IMR-90 (cell line): ENCODE measurements at regions not wholly inside any gene's neighbourhood (a gene's known extent, or its start where the extent isn't known, plus 50 kb on each side); places are given as distances from the start of the nearest gene placed in this dataset.

Source experiments
- CEBPB ChIP-seq: IDR thresholded peaks from 2 replicates; pipeline ENCODE4 v1.6.1; 2012; ENCODE audit warnings: low read depth, low read length, improper control_type of control experiment
- CHD1 ChIP-seq: IDR thresholded peaks from 2 replicates; pipeline ENCODE4 v1.6.1; 2012; ENCODE audit warnings: low read depth, low read length, improper control_type of control experiment
- CTCF ChIP-seq: conservative IDR thresholded peaks from 2 replicates; pipeline ENCODE4 v1.5.1; 2012; ENCODE audit warnings: mild to moderate bottlenecking, low read depth, low read length, improper control_type of control experiment
- MAFK ChIP-seq: IDR thresholded peaks from 2 replicates; pipeline ENCODE4 v1.6.1; 2012; ENCODE audit warnings: low read depth, low read length, improper control_type of control experiment
- NFE2L2 ChIP-seq: fragments of 150-350 bp; IDR thresholded peaks from 2 replicates; pipeline ENCODE4 v1.6.1; 2016; ENCODE audit warnings: low read depth, mild to moderate bottlenecking, low read length
- POLR2A ChIP-seq: IDR thresholded peaks from 2 replicates; pipeline ENCODE4 v1.6.1; 2012; ENCODE audit warnings: mild to moderate bottlenecking, low read depth, low read length
- RAD21 ChIP-seq: IDR thresholded peaks from 2 replicates; pipeline ENCODE4 v1.6.1; 2012; ENCODE audit warnings: low read length, improper control_type of control experiment
- RCOR1 ChIP-seq: IDR thresholded peaks from 2 replicates; pipeline ENCODE4 v1.6.1; 2012; ENCODE audit warnings: mild to moderate bottlenecking, low read length, improper control_type of control experiment; ENCODE audit not compliant: insufficient replicate concordance
- SMC3 ChIP-seq: fragments of 150-350 bp; IDR thresholded peaks from 2 replicates; pipeline ENCODE4 v1.6.1; 2016; ENCODE audit warnings: low read depth, mild to moderate bottlenecking, antibody characterized with exemption, low read length, moderate library complexity

- TF ChIP-seq CTCF (no peak), CHD1 (no peak), NFE2L2 (no peak), POLR2A (no peak), MAFK (no peak), RAD21 (no peak), SMC3 (no peak), RCOR1 (no peak), CEBPB (no peak)
These were observed 74.6 kb upstream of the FAM83B start for GRCh38 chr6:54771968-54772367.
